Vagina (tissue), 2 donors: ENCODE measurements at regions not wholly inside any gene's neighbourhood (a gene's known extent, or its start where the extent isn't known, plus 50 kb on each side); places are given as distances from the start of the nearest gene placed in this dataset.

Source experiments
- DNase-seq, 2 donors: peaks; one replicate each; pipeline ENCODE4 v3.0.0-alpha.2; 2017; ENCODE audit errors: extremely low spot score in 2 of 2
- H3K27ac ChIP-seq: fragments of 200-600 bp; sonication (generic); one replicate; pipeline ENCODE4 v1.5.1; 2019
- H3K27me3 ChIP-seq: fragments of 200-600 bp; sonication (generic); one replicate; pipeline ENCODE4 v1.5.1; 2019
- H3K36me3 ChIP-seq, 2 donors: fragments of 200-600 bp; sonication (generic); one replicate each; pipeline ENCODE4 v1.5.1; 2017 to 2019
- H3K4me1 ChIP-seq: fragments of 200-600 bp; sonication (generic); one replicate; pipeline ENCODE4 v1.5.1; 2019
- H3K4me3 ChIP-seq, 2 donors: fragments of 200-600 bp; sonication (generic); 1 replicate in 1 of 2; 2 replicates in 1 of 2; pipeline ENCODE4 v1.5.1; 2016 to 2019
- H3K9me3 ChIP-seq: fragments of 200-600 bp; sonication (generic); one replicate; pipeline ENCODE4 v1.5.1; 2019
- POLR2A ChIP-seq, 2 donors: fragments of 450-650 bp; IDR thresholded peaks; one replicate each; pipeline ENCODE4 v1.6.1; 2017; ENCODE audit warnings: antibody characterized with exemption in 2 of 2, mild to moderate bottlenecking in 2 of 2, moderate library complexity in 2 of 2
- POLR2AphosphoS5 ChIP-seq, 2 donors: sonication (generic); formaldehyde crosslinking; IDR thresholded peaks; one replicate each; pipeline ENCODE4 v1.9.0; 2017; ENCODE audit warnings: antibody characterized with exemption in 2 of 2, mild to moderate bottlenecking in 2 of 2, low read depth in 1 of 2; ENCODE audit not compliant: insufficient read depth in 1 of 2
- intact Hi-C: fragments of 100-400 bp; cut with DNase I; formaldehyde crosslinking; loops from one replicate; pipeline ENCODE4 v1.15.1; 2023
- TF ChIP-seq, protein P1 (sequence below), 3 experiments: fragments of 450-650 bp in 2 of 3; fragments of 200-600 bp in 1 of 3; sonication (generic) in 1 of 3; IDR thresholded peaks; one replicate each; pipeline ENCODE4 v1.5.1; 2017 to 2019; ENCODE audit warnings: antibody characterized with exemption in 3 of 3, mild to moderate bottlenecking in 2 of 3, moderate library complexity in 2 of 3

DNA sequence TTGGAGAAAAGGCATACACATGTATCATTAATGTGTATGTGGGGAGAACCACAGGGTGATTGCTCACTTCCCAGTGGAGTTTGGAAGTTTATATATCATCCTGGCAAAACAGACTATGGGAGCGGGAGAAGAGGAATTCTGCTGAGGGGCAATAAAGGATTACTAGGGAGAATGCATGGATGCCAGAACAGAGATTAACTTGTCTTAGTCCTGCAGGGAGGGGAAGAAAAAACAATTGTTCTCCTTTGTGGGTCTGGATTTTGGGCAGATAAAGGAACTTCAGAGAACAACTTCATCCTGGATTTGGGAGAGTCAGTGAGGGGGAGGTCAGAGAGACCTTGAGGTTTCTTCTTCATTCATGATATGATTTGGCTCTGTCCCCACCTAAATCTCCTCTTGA lies 55.9 kb upstream of the SOX13 start:
- intact Hi-C loops: no loop called here
- H3K4me3 ChIP-seq: no peak overlapping the region
- TF ChIP-seq, protein P1, sequence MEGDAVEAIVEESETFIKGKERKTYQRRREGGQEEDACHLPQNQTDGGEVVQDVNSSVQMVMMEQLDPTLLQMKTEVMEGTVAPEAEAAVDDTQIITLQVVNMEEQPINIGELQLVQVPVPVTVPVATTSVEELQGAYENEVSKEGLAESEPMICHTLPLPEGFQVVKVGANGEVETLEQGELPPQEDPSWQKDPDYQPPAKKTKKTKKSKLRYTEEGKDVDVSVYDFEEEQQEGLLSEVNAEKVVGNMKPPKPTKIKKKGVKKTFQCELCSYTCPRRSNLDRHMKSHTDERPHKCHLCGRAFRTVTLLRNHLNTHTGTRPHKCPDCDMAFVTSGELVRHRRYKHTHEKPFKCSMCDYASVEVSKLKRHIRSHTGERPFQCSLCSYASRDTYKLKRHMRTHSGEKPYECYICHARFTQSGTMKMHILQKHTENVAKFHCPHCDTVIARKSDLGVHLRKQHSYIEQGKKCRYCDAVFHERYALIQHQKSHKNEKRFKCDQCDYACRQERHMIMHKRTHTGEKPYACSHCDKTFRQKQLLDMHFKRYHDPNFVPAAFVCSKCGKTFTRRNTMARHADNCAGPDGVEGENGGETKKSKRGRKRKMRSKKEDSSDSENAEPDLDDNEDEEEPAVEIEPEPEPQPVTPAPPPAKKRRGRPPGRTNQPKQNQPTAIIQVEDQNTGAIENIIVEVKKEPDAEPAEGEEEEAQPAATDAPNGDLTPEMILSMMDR (IDR thresholded peaks at IDR 0.05): no peak
- no peak for TF ChIP-seq POLR2A (IDR thresholded peaks at IDR 0.05)
- TF ChIP-seq POLR2AphosphoS5 (IDR thresholded peaks at IDR 0.05; ENCODE audit: insufficient read depth in 1 of 2, low read depth in 1 of 2): no peak
- H3K27me3 ChIP-seq: no peaks in the 10 kb centered on the region
- H3K9me3 ChIP-seq: no peaks in the 10 kb centered on the region
- H3K36me3 ChIP-seq: no peaks in the 10 kb centered on the region
- H3K4me1 ChIP-seq: no peaks in the 10 kb centered on the region
- no peak for DNase-seq
- no peak overlapping the region for H3K27ac ChIP-seq

DNA sequence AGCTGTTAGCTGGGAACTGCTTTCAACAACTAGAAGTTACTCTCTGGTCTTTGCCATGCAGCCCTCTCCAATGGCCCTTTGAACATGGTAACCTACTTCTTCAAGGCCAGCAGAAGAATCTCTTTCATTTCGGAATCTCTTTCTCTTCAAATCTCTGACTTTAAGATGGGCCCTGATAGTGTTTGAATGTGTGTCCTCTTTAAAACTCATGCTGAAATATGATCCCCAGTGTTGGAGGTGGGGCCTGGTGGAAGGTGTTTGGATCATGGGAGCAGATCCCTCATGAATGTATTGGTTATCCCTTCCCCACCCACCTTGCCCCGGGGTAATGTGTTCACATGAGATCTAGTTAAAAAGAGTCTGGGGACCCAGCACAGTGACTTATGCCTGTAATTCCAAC lies 54.5 kb upstream of the SOX13 start:
- intact Hi-C loops: no loop called here
- DNase-seq: no peak
- Histone ChIP-seq H3K27me3 (no peaks in the 10 kb centered on the region), H3K4me1 (no peaks in the 10 kb centered on the region), H3K4me3 (no peak overlapping the region), H3K9me3 (no peaks in the 10 kb centered on the region), H3K36me3 (no peaks in the 10 kb centered on the region), H3K27ac (no peak overlapping the region)
- TF ChIP-seq, protein P1 (IDR thresholded peaks at IDR 0.05): no peak
- TF ChIP-seq POLR2A (IDR thresholded peaks at IDR 0.05): no peak
- no peak for TF ChIP-seq POLR2AphosphoS5 (IDR thresholded peaks at IDR 0.05; ENCODE audit: insufficient read depth in 1 of 2, low read depth in 1 of 2)
